ENCODE measurements at regions not wholly inside any gene's neighbourhood (a gene's known extent, or its start where the extent isn't known, plus 50 kb on each side); places are given as distances from the start of the nearest gene placed in this dataset.
"Not testable (repeated sequence)": the region's sequence is repeated elsewhere in the genome, so short reads cannot be mapped to it uniquely, and the experiment has no call there.

GRCh38 chr9:65425183-65425582 is 140.2 kb upstream of the FOXD4L5 start:
- TF ChIP-seq, protein P1, sequence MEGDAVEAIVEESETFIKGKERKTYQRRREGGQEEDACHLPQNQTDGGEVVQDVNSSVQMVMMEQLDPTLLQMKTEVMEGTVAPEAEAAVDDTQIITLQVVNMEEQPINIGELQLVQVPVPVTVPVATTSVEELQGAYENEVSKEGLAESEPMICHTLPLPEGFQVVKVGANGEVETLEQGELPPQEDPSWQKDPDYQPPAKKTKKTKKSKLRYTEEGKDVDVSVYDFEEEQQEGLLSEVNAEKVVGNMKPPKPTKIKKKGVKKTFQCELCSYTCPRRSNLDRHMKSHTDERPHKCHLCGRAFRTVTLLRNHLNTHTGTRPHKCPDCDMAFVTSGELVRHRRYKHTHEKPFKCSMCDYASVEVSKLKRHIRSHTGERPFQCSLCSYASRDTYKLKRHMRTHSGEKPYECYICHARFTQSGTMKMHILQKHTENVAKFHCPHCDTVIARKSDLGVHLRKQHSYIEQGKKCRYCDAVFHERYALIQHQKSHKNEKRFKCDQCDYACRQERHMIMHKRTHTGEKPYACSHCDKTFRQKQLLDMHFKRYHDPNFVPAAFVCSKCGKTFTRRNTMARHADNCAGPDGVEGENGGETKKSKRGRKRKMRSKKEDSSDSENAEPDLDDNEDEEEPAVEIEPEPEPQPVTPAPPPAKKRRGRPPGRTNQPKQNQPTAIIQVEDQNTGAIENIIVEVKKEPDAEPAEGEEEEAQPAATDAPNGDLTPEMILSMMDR (conservative IDR thresholded peaks at IDR 0.05; ENCODE audit: low read length), result not testable (repeated sequence)
- TF ChIP-seq EZH2phosphoT487 (IDR thresholded peaks at IDR 0.05; ENCODE audit: borderline replicate concordance, low read depth, low read length), result not testable (repeated sequence)

Measured in OCI-LY7 (cell line).